ENCODE measurements at regions not wholly inside any gene's neighbourhood (a gene's known extent, or its start where the extent isn't known, plus 50 kb on each side); places are given as distances from the start of the nearest gene placed in this dataset.

DNA sequence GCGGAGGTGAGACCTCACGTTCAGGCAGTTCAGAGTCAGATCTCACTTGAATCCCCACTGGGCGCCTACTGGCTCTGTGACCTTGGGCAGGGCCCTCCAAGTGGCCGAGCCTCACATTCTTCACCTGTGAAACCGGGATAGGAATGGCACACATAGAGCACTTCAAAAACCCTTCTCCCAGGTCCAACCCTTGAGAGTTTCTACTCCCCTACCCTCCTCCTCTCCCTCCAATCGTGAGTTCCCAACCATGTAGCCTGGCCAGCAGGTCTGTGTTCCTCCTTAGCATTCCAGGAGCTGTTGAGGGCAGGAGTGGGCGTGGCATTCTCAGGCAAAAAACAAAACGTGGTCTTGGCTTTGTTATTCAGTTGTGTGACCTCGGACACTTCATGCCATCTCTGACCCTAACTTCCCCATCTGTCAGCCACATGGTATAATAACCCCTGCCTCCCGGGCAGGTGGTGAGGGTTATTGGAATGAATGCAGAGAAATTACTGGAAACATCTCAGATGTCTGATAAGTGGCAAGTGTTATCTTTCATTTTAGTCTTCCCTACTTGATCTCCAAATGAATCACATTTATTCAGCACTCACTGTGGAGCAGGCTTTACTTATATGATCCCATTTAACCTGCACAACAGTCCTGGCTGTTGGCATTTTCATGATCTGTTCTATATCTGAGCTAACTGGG is 112.8 kb upstream of the BOD1 start:
- 79% methylated on average over 10 of the region's 10 CpGs for WGBS
- TF ChIP-seq, protein P1, sequence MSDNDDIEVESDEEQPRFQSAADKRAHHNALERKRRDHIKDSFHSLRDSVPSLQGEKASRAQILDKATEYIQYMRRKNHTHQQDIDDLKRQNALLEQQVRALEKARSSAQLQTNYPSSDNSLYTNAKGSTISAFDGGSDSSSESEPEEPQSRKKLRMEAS (IDR thresholded peaks at IDR 0.05) = no peak
- TF ChIP-seq YY1 (IDR thresholded peaks at IDR 0.05) = no peak
- TF ChIP-seq FOXA1 (IDR thresholded peaks at IDR 0.05) = no peak
- H3K27ac ChIP-seq (ENCODE audit: low read depth in 1 of 2, low read length in 2 of 2) = no peak overlapping the region

DNA sequence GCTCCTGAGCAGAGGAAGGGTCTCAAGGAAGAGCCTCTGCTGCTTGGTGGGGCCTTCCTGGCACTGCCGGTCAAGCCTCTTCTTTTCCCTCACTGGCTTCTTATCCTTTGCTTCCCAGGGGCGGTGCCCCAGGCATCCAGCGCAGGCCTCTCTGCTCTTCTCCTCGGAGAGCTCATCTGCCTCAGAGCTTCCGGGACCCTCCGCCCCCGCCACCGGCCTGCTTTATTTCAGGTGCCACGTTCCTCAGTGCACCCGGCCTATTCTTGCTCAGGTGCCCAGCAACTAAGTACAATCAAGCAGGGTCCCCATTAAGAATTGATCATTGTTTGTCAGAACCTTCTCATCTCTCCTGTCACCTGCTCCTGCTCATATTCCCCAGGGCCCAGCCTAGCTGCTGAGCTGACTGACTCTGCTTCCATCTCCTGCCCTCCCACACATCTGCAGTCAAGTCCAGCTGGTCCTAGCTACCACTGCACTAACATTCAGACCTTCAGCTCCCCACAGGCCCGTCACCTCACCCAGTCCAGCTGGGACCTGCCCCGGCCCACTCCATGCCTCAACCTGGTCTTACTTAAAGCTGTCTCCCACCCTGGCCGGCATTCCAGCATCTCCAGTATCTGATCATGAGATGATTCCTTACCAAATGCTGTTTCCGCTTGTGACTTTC is 114.3 kb upstream of the BOD1 start:
- TF ChIP-seq JUND (IDR thresholded peaks at IDR 0.05) = no peak
- WGBS = 95% methylated on average over 14 of the region's 14 CpGs
- no peak for DNase-seq (ENCODE audit: low spot score)
- no peak overlapping the region for H3K27ac ChIP-seq (ENCODE audit: low read depth in 1 of 2, low read length in 2 of 2)
- peaks cover 0 to 5% (median 2%) of the 10 kb centered on the region in 4 donors for H3K4me1 ChIP-seq (ENCODE audit: control insufficient read depth in 4 of 4, insufficient read depth in 4 of 4, low read length in 3 of 4)
- H3K9me3 ChIP-seq (ENCODE audit: control insufficient read depth in 4 of 4, low read length in 3 of 4) = no peaks in the 10 kb centered on the region
- H3K4me3 ChIP-seq (ENCODE audit: low read depth in 1 of 3, low read length in 3 of 3) = no peak overlapping the region
- H3K9ac ChIP-seq (ENCODE audit: low read depth in 1 of 2, low read length in 2 of 2) = no peak overlapping the region
- H3K36me3 ChIP-seq (ENCODE audit: control insufficient read depth in 4 of 4, insufficient read depth in 3 of 4, low read depth in 1 of 4, low read length in 3 of 4) = no peaks in the 10 kb centered on the region
- no peaks in the 10 kb centered on the region for H3K27me3 ChIP-seq (ENCODE audit: control insufficient read depth in 4 of 4, insufficient read depth in 4 of 4, low read length in 3 of 4)

More for the DNA sequence above, 112.8 kb upstream of the BOD1 start:
- Histone ChIP-seq H3K4me3 (ENCODE audit: low read depth in 1 of 3, low read length in 3 of 3) (no peak overlapping the region), H3K9me3 (ENCODE audit: control insufficient read depth in 4 of 4, low read length in 3 of 4) (no peaks in the 10 kb centered on the region), H3K9ac (ENCODE audit: low read depth in 1 of 2, low read length in 2 of 2) (no peak overlapping the region), H3K27me3 (ENCODE audit: control insufficient read depth in 4 of 4, insufficient read depth in 4 of 4, low read length in 3 of 4) (no peaks in the 10 kb centered on the region), H3K4me1 (ENCODE audit: control insufficient read depth in 4 of 4, insufficient read depth in 4 of 4, low read length in 3 of 4) (peaks cover 0 to 5% (median 2%) of the 10 kb centered on the region in 4 donors), H3K36me3 (ENCODE audit: control insufficient read depth in 4 of 4, insufficient read depth in 3 of 4, low read depth in 1 of 4, low read length in 3 of 4) (no peaks in the 10 kb centered on the region)
- no peak for DNase-seq (ENCODE audit: low spot score)

DNA sequence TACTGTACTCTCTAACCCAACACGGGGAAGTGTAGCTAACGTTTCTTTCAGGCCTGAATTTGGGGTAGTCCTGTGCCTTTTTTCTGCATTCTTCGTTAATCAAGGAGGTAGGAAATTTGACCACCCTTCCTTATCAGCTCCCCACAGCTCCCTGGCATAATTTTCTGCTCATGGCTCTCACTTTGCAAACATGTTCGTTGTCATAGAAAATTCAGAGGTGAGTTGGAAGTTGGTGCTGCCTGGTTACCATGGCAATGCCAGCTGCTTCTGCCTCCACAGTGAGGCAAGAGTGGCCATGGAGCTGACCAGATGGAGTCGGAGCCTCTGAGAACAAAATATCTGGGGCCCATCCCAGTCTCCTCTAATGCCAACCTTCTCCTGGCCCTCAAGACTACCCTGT is 116.6 kb upstream of the BOD1 start:
- H3K36me3 ChIP-seq (ENCODE audit: control insufficient read depth in 4 of 4, insufficient read depth in 3 of 4, low read depth in 1 of 4, low read length in 3 of 4) = no peaks in the 10 kb centered on the region
- H3K4me1 ChIP-seq (ENCODE audit: control insufficient read depth in 4 of 4, insufficient read depth in 4 of 4, low read length in 3 of 4) = peaks cover 0 to under 1% (median under 1%) of the 10 kb centered on the region in 4 donors
- TF ChIP-seq HNF4G (IDR thresholded peaks at IDR 0.05) (no peak), TAF1 (conservative IDR thresholded peaks at IDR 0.05) (no peak), FOXA2 (IDR thresholded peaks at IDR 0.05) (no peak), RXRA (IDR thresholded peaks at IDR 0.05) (no peak), GABPA (IDR thresholded peaks at IDR 0.05 in 1 of 2, conservative IDR thresholded peaks at IDR 0.05 in 1 of 2) (no peak), JUND (IDR thresholded peaks at IDR 0.05) (no peak), FOXA1 (IDR thresholded peaks at IDR 0.05) (no peak), HNF4A (conservative IDR thresholded peaks at IDR 0.05) (no peak), SP1 (IDR thresholded peaks at IDR 0.05) (no peak)
- TF ChIP-seq, protein P2, sequence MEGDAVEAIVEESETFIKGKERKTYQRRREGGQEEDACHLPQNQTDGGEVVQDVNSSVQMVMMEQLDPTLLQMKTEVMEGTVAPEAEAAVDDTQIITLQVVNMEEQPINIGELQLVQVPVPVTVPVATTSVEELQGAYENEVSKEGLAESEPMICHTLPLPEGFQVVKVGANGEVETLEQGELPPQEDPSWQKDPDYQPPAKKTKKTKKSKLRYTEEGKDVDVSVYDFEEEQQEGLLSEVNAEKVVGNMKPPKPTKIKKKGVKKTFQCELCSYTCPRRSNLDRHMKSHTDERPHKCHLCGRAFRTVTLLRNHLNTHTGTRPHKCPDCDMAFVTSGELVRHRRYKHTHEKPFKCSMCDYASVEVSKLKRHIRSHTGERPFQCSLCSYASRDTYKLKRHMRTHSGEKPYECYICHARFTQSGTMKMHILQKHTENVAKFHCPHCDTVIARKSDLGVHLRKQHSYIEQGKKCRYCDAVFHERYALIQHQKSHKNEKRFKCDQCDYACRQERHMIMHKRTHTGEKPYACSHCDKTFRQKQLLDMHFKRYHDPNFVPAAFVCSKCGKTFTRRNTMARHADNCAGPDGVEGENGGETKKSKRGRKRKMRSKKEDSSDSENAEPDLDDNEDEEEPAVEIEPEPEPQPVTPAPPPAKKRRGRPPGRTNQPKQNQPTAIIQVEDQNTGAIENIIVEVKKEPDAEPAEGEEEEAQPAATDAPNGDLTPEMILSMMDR (IDR thresholded peaks at IDR 0.05; ENCODE audit: low read depth, low read length, missing input control) = no peak
- TF ChIP-seq, protein P1 (IDR thresholded peaks at IDR 0.05) = no peak
- TF ChIP-seq, protein P3, sequence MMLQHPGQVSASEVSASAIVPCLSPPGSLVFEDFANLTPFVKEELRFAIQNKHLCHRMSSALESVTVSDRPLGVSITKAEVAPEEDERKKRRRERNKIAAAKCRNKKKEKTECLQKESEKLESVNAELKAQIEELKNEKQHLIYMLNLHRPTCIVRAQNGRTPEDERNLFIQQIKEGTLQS (IDR thresholded peaks at IDR 0.05) = no peak
- TF ChIP-seq, protein P4, sequence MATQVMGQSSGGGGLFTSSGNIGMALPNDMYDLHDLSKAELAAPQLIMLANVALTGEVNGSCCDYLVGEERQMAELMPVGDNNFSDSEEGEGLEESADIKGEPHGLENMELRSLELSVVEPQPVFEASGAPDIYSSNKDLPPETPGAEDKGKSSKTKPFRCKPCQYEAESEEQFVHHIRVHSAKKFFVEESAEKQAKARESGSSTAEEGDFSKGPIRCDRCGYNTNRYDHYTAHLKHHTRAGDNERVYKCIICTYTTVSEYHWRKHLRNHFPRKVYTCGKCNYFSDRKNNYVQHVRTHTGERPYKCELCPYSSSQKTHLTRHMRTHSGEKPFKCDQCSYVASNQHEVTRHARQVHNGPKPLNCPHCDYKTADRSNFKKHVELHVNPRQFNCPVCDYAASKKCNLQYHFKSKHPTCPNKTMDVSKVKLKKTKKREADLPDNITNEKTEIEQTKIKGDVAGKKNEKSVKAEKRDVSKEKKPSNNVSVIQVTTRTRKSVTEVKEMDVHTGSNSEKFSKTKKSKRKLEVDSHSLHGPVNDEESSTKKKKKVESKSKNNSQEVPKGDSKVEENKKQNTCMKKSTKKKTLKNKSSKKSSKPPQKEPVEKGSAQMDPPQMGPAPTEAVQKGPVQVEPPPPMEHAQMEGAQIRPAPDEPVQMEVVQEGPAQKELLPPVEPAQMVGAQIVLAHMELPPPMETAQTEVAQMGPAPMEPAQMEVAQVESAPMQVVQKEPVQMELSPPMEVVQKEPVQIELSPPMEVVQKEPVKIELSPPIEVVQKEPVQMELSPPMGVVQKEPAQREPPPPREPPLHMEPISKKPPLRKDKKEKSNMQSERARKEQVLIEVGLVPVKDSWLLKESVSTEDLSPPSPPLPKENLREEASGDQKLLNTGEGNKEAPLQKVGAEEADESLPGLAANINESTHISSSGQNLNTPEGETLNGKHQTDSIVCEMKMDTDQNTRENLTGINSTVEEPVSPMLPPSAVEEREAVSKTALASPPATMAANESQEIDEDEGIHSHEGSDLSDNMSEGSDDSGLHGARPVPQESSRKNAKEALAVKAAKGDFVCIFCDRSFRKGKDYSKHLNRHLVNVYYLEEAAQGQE (IDR thresholded peaks at IDR 0.05) = no peak
- no peak for DNase-seq (ENCODE audit: low spot score)
- no peak overlapping the region for H3K27ac ChIP-seq (ENCODE audit: low read depth in 1 of 2, low read length in 2 of 2)
- no peak overlapping the region for H3K4me3 ChIP-seq (ENCODE audit: low read depth in 1 of 3, low read length in 3 of 3)
- 90% methylated on average over 5 of the region's 5 CpGs for WGBS
- no peak overlapping the region for H3K9ac ChIP-seq (ENCODE audit: low read depth in 1 of 2, low read length in 2 of 2)
- no peaks in the 10 kb centered on the region for H3K9me3 ChIP-seq (ENCODE audit: control insufficient read depth in 4 of 4, low read length in 3 of 4)
- no peaks in the 10 kb centered on the region for H3K27me3 ChIP-seq (ENCODE audit: control insufficient read depth in 4 of 4, insufficient read depth in 4 of 4, low read length in 3 of 4)

Data from liver (tissue), 8 donors.